ENCODE measurements at regions not wholly inside any gene's neighbourhood (a gene's known extent, or its start where the extent isn't known, plus 50 kb on each side); places are given as distances from the start of the nearest gene placed in this dataset.

DNA sequence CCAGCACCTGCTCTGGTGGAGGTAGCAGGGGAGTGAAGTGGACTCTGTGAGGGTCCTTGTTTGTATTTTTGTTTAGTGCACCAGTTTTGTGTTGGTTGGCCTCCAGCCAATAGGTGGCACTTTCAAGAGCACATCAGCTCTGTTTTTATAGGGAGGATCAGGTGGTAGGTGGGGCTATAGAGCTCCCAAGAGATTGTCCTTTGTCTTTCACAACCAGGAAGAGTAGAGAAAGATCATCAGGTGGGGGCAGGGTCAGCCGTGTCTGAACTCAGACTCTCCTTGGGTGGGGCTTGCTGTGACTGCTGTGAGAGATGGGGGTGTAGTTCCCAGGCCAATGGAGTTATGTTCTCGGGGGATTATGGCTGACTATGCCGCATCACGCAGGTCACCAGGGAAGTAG, 159.8 kb downstream of the ZNF326 start:
- Histone ChIP-seq H3K27me3 (no peaks in the 10 kb centered on the region; the same call in 1 of the 2 replicates), H3K36me3 (no peaks in the 10 kb centered on the region), H3K4me1 (no peaks in the 10 kb centered on the region), H3K9me3 (no peaks in the 10 kb centered on the region), H3K4me3 (ENCODE audit: low read depth, low read length) (no peak overlapping the region)
- TF ChIP-seq, protein P1, sequence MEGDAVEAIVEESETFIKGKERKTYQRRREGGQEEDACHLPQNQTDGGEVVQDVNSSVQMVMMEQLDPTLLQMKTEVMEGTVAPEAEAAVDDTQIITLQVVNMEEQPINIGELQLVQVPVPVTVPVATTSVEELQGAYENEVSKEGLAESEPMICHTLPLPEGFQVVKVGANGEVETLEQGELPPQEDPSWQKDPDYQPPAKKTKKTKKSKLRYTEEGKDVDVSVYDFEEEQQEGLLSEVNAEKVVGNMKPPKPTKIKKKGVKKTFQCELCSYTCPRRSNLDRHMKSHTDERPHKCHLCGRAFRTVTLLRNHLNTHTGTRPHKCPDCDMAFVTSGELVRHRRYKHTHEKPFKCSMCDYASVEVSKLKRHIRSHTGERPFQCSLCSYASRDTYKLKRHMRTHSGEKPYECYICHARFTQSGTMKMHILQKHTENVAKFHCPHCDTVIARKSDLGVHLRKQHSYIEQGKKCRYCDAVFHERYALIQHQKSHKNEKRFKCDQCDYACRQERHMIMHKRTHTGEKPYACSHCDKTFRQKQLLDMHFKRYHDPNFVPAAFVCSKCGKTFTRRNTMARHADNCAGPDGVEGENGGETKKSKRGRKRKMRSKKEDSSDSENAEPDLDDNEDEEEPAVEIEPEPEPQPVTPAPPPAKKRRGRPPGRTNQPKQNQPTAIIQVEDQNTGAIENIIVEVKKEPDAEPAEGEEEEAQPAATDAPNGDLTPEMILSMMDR (IDR thresholded peaks at IDR 0.05; ENCODE audit: low read depth, low read length) = no peak
- no peak for DNase-seq

DNA sequence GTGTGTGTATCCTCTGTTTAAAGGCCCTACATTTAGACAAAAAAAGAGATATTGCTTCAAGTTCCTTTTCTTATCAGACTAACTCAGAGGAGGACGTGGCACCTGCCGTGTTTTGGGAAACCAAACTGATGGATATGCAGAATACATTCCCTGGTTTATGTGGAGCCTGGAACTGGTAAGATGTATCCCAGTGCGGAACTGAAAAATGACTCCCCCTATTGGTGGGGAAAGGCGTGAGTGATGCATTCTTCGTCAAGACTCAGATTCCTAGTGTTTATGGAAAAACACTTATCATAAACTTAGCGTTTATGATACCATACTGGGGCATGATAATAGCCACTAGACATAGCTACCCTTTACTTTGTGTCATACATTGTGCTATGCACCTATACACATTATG, 154.2 kb downstream of the ZNF326 start:
- TF ChIP-seq, protein P1 (IDR thresholded peaks at IDR 0.05; ENCODE audit: low read depth, low read length) = peak; percentile 28
- H3K4me3 ChIP-seq (ENCODE audit: low read depth, low read length) = no peak overlapping the region
- no peaks in the 10 kb centered on the region for H3K9me3 ChIP-seq
- no peaks in the 10 kb centered on the region for H3K27me3 ChIP-seq
- H3K36me3 ChIP-seq = no peaks in the 10 kb centered on the region
- no peaks in the 10 kb centered on the region; the same call in 1 of the 2 replicates for H3K4me1 ChIP-seq
- DNase-seq = no peak

DNA sequence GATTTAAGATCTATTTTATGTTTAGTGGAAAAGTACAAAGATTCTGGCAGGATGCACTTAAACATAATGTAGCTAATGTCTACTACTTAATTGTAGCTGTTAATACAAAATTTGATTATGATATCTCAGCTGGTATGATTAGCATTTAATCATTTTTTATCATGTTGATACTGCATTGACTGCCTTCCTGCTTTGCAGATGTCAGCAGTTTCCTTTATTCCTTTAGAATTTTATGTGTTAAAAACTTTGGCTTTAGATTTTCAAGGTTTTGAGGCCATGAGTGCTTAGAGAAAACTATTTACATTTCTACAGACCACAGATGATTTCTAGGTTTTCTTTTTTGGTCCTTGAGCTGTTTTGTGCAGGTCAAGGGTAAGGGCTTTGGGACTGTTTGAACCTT, 152.2 kb downstream of the ZNF326 start:
- H3K9me3 ChIP-seq = no peaks in the 10 kb centered on the region

DNA sequence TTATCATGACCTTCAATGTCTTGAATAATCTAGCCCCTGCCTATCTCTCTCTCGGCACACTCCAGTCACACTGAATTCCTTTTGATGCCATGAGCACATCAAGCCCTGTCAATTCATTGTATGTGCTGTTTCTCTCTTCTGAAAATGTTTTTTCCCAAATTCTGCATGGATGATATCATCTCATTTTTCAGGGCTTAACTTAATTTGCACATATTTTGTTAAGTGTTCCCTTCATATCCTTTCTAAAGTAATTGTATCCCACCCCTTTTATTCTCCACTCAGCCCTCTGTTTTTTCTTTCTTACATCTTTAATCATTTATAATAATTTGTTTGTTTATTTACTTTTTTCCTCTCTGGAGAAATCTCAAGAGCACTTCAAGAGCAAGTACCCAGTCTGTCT, 149.9 kb downstream of the ZNF326 start:
- H3K27me3 ChIP-seq = no peaks in the 10 kb centered on the region
- no peaks in the 10 kb centered on the region for H3K9me3 ChIP-seq
- TF ChIP-seq, protein P1 (IDR thresholded peaks at IDR 0.05; ENCODE audit: low read depth, low read length) = no peak
- H3K36me3 ChIP-seq = no peaks in the 10 kb centered on the region
- no peaks in the 10 kb centered on the region; the same call in 1 of the 2 replicates for H3K4me1 ChIP-seq
- no peak for DNase-seq
- no peak overlapping the region for H3K4me3 ChIP-seq (ENCODE audit: low read depth, low read length)

More for the DNA sequence above, 152.2 kb downstream of the ZNF326 start:
- H3K4me3 ChIP-seq (ENCODE audit: low read depth, low read length) = no peak overlapping the region
- H3K27me3 ChIP-seq = no peaks in the 10 kb centered on the region
- no peaks in the 10 kb centered on the region for H3K36me3 ChIP-seq
- no peaks in the 10 kb centered on the region; the same call in 1 of the 2 replicates for H3K4me1 ChIP-seq
- DNase-seq = no peak
- TF ChIP-seq, protein P1 (IDR thresholded peaks at IDR 0.05; ENCODE audit: low read depth, low read length) = no peak

DNA sequence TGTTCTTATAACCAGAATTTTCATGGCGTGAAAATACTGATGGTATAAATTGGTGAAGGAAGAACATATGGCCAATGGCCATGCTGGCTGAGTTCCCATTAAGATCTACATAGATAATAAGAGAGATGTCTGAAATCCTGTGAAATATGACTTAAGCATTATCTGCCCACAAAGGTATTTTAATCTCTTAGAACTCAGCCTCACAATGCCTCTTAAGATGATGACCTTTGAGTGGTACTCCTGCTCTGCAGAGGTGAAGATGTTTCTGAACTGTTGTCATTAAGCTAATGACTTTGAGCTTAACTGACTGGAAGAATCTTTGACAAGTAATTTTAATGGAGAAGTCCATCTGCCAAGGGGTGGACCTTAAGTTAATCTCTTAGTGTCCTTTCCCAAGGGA, 148.7 kb downstream of the ZNF326 start:
- H3K4me1 ChIP-seq = no peaks in the 10 kb centered on the region; the same call in 1 of the 2 replicates
- TF ChIP-seq, protein P1 (IDR thresholded peaks at IDR 0.05; ENCODE audit: low read depth, low read length) = no peak
- H3K36me3 ChIP-seq = no peaks in the 10 kb centered on the region
- H3K27me3 ChIP-seq = no peaks in the 10 kb centered on the region
- no peaks in the 10 kb centered on the region for H3K9me3 ChIP-seq
- no peak for DNase-seq
- H3K4me3 ChIP-seq (ENCODE audit: low read depth, low read length) = no peak overlapping the region

DNA sequence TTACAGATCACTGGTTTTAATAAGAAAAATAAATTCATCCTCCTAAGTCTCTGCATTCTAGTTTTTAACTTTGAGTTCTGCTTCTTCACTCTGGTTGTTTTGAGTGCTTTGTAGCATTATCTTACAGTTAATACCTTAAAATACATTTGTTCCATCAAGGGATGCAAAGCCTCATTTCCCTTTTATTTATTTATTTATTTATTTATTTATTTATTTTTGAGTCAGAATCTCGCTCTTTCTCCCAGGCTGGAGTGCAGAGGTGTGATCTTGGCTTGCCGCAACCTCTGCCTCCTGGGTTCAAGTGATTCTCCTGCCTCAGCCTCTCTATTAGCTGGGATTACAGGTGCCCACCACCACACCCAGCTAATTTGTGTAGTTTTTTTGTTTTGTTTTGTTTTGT, 147.8 kb downstream of the ZNF326 start:
- H3K27me3 ChIP-seq = no peaks in the 10 kb centered on the region
- TF ChIP-seq, protein P1 (IDR thresholded peaks at IDR 0.05; ENCODE audit: low read depth, low read length) = no peak
- H3K36me3 ChIP-seq = no peaks in the 10 kb centered on the region
- no peak for DNase-seq
- no peaks in the 10 kb centered on the region for H3K9me3 ChIP-seq
- no peak overlapping the region for H3K4me3 ChIP-seq (ENCODE audit: low read depth, low read length)
- H3K4me1 ChIP-seq = no peaks in the 10 kb centered on the region; the same call in 1 of the 2 replicates

Data from BE2C (cell line).